ENCODE measurements at regions not wholly inside any gene's neighbourhood (a gene's known extent, or its start where the extent isn't known, plus 50 kb on each side); places are given as distances from the start of the nearest gene placed in this dataset.

DNA sequence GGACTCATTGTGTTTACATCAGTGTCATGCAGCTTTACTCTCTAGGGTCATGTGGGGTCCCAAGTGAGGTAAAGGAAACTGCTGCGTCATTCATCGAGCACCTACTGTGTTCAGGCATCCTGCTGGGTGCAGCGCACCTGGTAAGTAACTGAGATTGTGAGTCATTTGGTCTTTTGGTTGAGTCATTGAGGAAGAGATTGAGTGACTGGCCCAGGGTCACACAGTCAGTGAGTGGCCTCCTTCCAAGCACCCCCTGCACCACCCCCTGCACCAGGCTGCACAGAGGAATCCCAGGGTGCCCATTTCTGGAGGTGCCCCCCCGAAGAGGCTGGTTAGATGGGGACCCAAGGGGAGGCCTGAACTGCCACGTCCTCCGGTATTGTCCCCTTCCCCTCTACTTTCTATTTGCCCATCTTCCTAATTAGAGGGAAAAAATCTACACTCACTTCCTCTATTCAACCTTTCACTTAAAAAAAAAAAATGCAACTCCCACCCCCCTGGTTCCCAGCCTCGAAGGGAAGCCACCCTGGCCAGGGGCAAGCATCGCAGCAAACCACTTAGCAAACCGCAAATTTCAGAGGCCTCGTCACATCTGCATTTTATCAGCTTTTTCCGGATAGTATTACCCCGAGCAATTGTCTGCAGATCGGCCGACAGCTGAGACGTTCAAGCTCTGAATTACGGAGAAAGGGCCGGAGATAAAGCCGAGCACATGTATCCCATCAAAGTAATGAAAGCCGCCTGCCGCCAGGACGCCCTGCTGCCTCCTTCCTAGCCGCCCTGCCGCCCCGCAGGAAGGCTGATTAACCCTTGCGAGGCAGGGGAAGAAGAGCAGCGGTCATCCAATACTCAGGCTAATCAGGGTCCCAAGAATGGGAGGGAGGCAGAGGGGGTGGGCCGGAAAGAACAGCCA, 96.3 kb upstream of the MSX1 start (continued):
- TF ChIP-seq, protein P1, sequence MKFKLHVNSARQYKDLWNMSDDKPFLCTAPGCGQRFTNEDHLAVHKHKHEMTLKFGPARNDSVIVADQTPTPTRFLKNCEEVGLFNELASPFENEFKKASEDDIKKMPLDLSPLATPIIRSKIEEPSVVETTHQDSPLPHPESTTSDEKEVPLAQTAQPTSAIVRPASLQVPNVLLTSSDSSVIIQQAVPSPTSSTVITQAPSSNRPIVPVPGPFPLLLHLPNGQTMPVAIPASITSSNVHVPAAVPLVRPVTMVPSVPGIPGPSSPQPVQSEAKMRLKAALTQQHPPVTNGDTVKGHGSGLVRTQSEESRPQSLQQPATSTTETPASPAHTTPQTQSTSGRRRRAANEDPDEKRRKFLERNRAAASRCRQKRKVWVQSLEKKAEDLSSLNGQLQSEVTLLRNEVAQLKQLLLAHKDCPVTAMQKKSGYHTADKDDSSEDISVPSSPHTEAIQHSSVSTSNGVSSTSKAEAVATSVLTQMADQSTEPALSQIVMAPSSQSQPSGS (IDR thresholded peaks at IDR 0.05; ENCODE audit: low read length), result peak; percentile 89
- no peak for TF ChIP-seq CEBPB (IDR thresholded peaks at IDR 0.05; ENCODE audit: borderline replicate concordance in 1 of 2, low read depth in 2 of 2, low read length in 2 of 2)
- TF ChIP-seq SREBF1 (IDR thresholded peaks at IDR 0.05; ENCODE audit: low read length), result no peak
- no peak for TF ChIP-seq MXI1 (IDR thresholded peaks at IDR 0.05; ENCODE audit: low read depth, low read length)
- TF ChIP-seq, protein P2, sequence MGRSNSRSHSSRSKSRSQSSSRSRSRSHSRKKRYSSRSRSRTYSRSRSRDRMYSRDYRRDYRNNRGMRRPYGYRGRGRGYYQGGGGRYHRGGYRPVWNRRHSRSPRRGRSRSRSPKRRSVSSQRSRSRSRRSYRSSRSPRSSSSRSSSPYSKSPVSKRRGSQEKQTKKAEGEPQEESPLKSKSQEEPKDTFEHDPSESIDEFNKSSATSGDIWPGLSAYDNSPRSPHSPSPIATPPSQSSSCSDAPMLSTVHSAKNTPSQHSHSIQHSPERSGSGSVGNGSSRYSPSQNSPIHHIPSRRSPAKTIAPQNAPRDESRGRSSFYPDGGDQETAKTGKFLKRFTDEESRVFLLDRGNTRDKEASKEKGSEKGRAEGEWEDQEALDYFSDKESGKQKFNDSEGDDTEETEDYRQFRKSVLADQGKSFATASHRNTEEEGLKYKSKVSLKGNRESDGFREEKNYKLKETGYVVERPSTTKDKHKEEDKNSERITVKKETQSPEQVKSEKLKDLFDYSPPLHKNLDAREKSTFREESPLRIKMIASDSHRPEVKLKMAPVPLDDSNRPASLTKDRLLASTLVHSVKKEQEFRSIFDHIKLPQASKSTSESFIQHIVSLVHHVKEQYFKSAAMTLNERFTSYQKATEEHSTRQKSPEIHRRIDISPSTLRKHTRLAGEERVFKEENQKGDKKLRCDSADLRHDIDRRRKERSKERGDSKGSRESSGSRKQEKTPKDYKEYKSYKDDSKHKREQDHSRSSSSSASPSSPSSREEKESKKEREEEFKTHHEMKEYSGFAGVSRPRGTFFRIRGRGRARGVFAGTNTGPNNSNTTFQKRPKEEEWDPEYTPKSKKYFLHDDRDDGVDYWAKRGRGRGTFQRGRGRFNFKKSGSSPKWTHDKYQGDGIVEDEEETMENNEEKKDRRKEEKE (IDR thresholded peaks at IDR 0.05), result no peak
- peak; percentile 83 for TF ChIP-seq NR2F1 (conservative IDR thresholded peaks at IDR 0.05)

Measured in GM12878 (cell line).